Common myeloid progenitor, CD34-positive (primary cell): ENCODE measurements at regions not wholly inside any gene's neighbourhood (a gene's known extent, or its start where the extent isn't known, plus 50 kb on each side); places are given as distances from the start of the nearest gene placed in this dataset.

ENCODE experiments used
- CTCF ChIA-PET: fragments of 350-600 bp; sonication (Branson Sonifier 250); formaldehyde crosslinking; loops from one replicate; lab custom pipeline; 2021; ENCODE audit warnings: antibody characterized with exemption; lab: Charles Lee
- POLR2A ChIA-PET: fragments of 350-600 bp; sonication (Branson Sonifier 250); formaldehyde crosslinking; loops from one replicate; lab custom pipeline; 2021; ENCODE audit warnings: antibody characterized with exemption; lab: Charles Lee
- DNase-seq, 3 donors: peaks; one replicate each; pipeline versions ENCODE4 v3.0.0 to v3.0.0-alpha.2; 2013
- H3K27ac ChIP-seq, 2 experiments: 1 replicate in 1 of 2; 2 replicates in 1 of 2; pipeline ENCODE4 v1.7.0; 2013; ENCODE audit warnings: inconsistent platforms in 2 of 2, low read length in 2 of 2, mild to moderate bottlenecking in 2 of 2, low read depth in 1 of 2, moderate library complexity in 1 of 2; ENCODE audit not compliant: severe bottlenecking in 2 of 2, insufficient read depth in 1 of 2, poor library complexity in 1 of 2
- H3K27me3 ChIP-seq, 5 experiments: replicated peaks in 2 of 5; 1 replicate in 3 of 5; 2 replicates in 2 of 5; pipeline versions ENCODE4 v1.6.1 to v1.7.0; 2013; ENCODE audit warnings: low read length in 4 of 5, mild to moderate bottlenecking in 2 of 5, moderate library complexity in 2 of 5, inconsistent platforms in 1 of 5; ENCODE audit not compliant: insufficient read depth in 5 of 5, control insufficient read depth in 4 of 5
- H3K36me3 ChIP-seq, 4 experiments: 1 replicate in 2 of 4; 2 replicates in 2 of 4; pipeline versions ENCODE4 v1.6.1 to v1.7.0; 2013; ENCODE audit warnings: low read length in 3 of 4, control low read depth in 1 of 4, mild to moderate bottlenecking in 1 of 4; ENCODE audit not compliant: control insufficient read depth in 4 of 4, insufficient read depth in 4 of 4
- H3K4me1 ChIP-seq, 4 experiments: 1 replicate in 3 of 4; 2 replicates in 1 of 4; pipeline versions ENCODE4 v1.6.1 to v1.7.1; 2013; ENCODE audit warnings: low read length in 3 of 4, mild to moderate bottlenecking in 3 of 4, control low read depth in 1 of 4, inconsistent platforms in 1 of 4, moderate library complexity in 1 of 4; ENCODE audit not compliant: control insufficient read depth in 4 of 4, insufficient read depth in 4 of 4; ENCODE audit errors: control extremely low read depth in 1 of 4
- H3K4me3 ChIP-seq, 7 experiments: 1 replicate in 4 of 7; 2 replicates in 3 of 7; pipeline versions ENCODE4 v1.5.1 to v1.7.0; 2013; ENCODE audit warnings: mild to moderate bottlenecking in 7 of 7, low read length in 6 of 7, moderate library complexity in 6 of 7, inconsistent platforms in 2 of 7, low read depth in 2 of 7, control low read depth in 1 of 7; ENCODE audit not compliant: insufficient read depth in 4 of 7, control insufficient read depth in 1 of 7; ENCODE audit errors: extremely low read depth in 1 of 7
- H3K9me3 ChIP-seq, 5 experiments: 1 replicate in 4 of 5; 2 replicates in 1 of 5; pipeline versions ENCODE4 v1.6.1 to v1.7.1; 2013; ENCODE audit warnings: low read length in 4 of 5, mild to moderate bottlenecking in 2 of 5, inconsistent platforms in 1 of 5, low read depth in 1 of 5, moderate library complexity in 1 of 5; ENCODE audit not compliant: control insufficient read depth in 4 of 5, insufficient read depth in 2 of 5; ENCODE audit errors: control extremely low read depth in 1 of 5
- WGBS: methylation state at CpG from one replicate; pipeline ENCODE4 v1.1.5; 2013; ENCODE audit not compliant: insufficient coverage; 5-methylcytosine and 5-hydroxymethylcytosine counted together

- POLR2A ChIA-PET = no interaction called here
Observed at GRCh38 chr6:84415068-84415467, 187.6 kb upstream of the CEP162 start.

GRCh38 chr6:84414531-84414930, 187.1 kb upstream of the CEP162 start:
- DNase-seq = no peak
- H3K4me1 ChIP-seq = no peaks in the 10 kb centered on the region
- CTCF ChIA-PET = interaction anchor here (1.1 kb wide), 1 partner anchor 10 kb away, joined by 3 read pairs; no protein-coding TSS in a partner anchor
- peaks cover 0 to 26% (median 12%) of the 10 kb centered on the region in 5 experiments for H3K27me3 ChIP-seq
- no peaks in the 10 kb centered on the region for H3K9me3 ChIP-seq
- no peak overlapping the region for H3K27ac ChIP-seq
- H3K36me3 ChIP-seq = no peaks in the 10 kb centered on the region
- WGBS = 76% methylated on average over 5 of the region's 6 CpGs
- POLR2A ChIA-PET = no interaction called here
- H3K4me3 ChIP-seq = no peak overlapping the region

More at GRCh38 chr6:84415068-84415467, 187.6 kb upstream of the CEP162 start:
- no peak overlapping the region for H3K27ac ChIP-seq
- CTCF ChIA-PET = interaction anchor here (1.1 kb wide), 1 partner anchor 9 kb away, joined by 3 read pairs; no protein-coding TSS in a partner anchor
- no peak overlapping the region for H3K4me3 ChIP-seq
- no peaks in the 10 kb centered on the region for H3K9me3 ChIP-seq
- no peak for DNase-seq
- 100% methylated on average over 1 of the region's 2 CpGs for WGBS
- peaks cover 0 to 29% (median 12%) of the 10 kb centered on the region in 5 experiments for H3K27me3 ChIP-seq
- H3K4me1 ChIP-seq = no peaks in the 10 kb centered on the region
- no peaks in the 10 kb centered on the region for H3K36me3 ChIP-seq

GRCh38 chr6:84411060-84411629, 183.7 kb upstream of the CEP162 start:
- CTCF ChIA-PET = no interaction called here
- H3K4me3 ChIP-seq = no peak overlapping the region
- H3K4me1 ChIP-seq = no peaks in the 10 kb centered on the region
- DNase-seq = no peak
- WGBS = 100% methylated on average over 1 of the region's 1 CpG
- POLR2A ChIA-PET = no interaction called here
- peaks cover 0 to 18% (median 11%) of the 10 kb centered on the region in 5 experiments for H3K27me3 ChIP-seq
- H3K9me3 ChIP-seq = no peaks in the 10 kb centered on the region
- H3K27ac ChIP-seq = no peak overlapping the region
- no peaks in the 10 kb centered on the region for H3K36me3 ChIP-seq

- H3K27ac ChIP-seq = no peak overlapping the region
- ChIA-PET POLR2A (no interaction called here), CTCF (no interaction called here)
- DNase-seq = no peak
- peaks cover 0 to 13% (median 8%) of the 10 kb centered on the region in 5 experiments for H3K27me3 ChIP-seq
- no peaks in the 10 kb centered on the region for H3K9me3 ChIP-seq
- no peak overlapping the region for H3K4me3 ChIP-seq
- no peaks in the 10 kb centered on the region for H3K36me3 ChIP-seq
- WGBS = no CpG with 5 or more reads among the region's 1 CpG
- no peaks in the 10 kb centered on the region for H3K4me1 ChIP-seq
Observed at GRCh38 chr6:84409911-84410310, 182.5 kb upstream of the CEP162 start.

GRCh38 chr6:84408028-84408427, 180.6 kb upstream of the CEP162 start:
- no peak for DNase-seq

GRCh38 chr6:84403545-84403944, 176.1 kb upstream of the CEP162 start:
- no peak for DNase-seq
- POLR2A ChIA-PET = no interaction called here

More at GRCh38 chr6:84408028-84408427, 180.6 kb upstream of the CEP162 start:
- ChIA-PET POLR2A (no interaction called here), CTCF (no interaction called here)
- 80% methylated on average over 3 of the region's 4 CpGs for WGBS
- H3K36me3 ChIP-seq = no peaks in the 10 kb centered on the region
- peaks cover 0 to 12% (median 4%) of the 10 kb centered on the region in 5 experiments for H3K27me3 ChIP-seq
- no peaks in the 10 kb centered on the region for H3K4me1 ChIP-seq
- H3K9me3 ChIP-seq = no peaks in the 10 kb centered on the region
- H3K27ac ChIP-seq = no peak overlapping the region
- H3K4me3 ChIP-seq = no peak overlapping the region

GRCh38 chr6:84399003-84399402, 171.6 kb upstream of the CEP162 start:
- Histone ChIP-seq H3K27ac (no peak overlapping the region), H3K4me3 (no peak overlapping the region), H3K4me1 (no peaks in the 10 kb centered on the region), H3K36me3 (no peaks in the 10 kb centered on the region), H3K9me3 (no peaks in the 10 kb centered on the region), H3K27me3 (no peaks in the 10 kb centered on the region)
- POLR2A ChIA-PET = interaction anchor here (0.7 kb wide), 1 partner anchor 396 kb away, joined by 4 read pairs; no protein-coding TSS in a partner anchor
- WGBS = no CpG with 5 or more reads among the region's 2 CpGs
- no peak for DNase-seq
- CTCF ChIA-PET = no interaction called here

More at GRCh38 chr6:84403545-84403944, 176.1 kb upstream of the CEP162 start:
- Histone ChIP-seq H3K27me3 (peaks cover 0 to 5% (median 0%) of the 10 kb centered on the region in 5 experiments), H3K9me3 (no peaks in the 10 kb centered on the region), H3K27ac (no peak overlapping the region), H3K4me1 (no peaks in the 10 kb centered on the region), H3K4me3 (no peak overlapping the region), H3K36me3 (no peaks in the 10 kb centered on the region)
- CTCF ChIA-PET = no interaction called here
